Activated T-helper 1 cell treated with anti-CD3 and anti-CD28 coated beads, Interleukin-12 subunit alpha, Interleukin-12 subunit beta, Interleukin-2, Interleukin-4 antibody, amounts not matched to agents 30 ng/mL and 10 ng/mL and 1 ng/mL, durations not matched to agents 14 hours and 24 hours and 36 hours (primary cell): ENCODE measurements at regions not wholly inside any gene's neighbourhood (a gene's known extent, or its start where the extent isn't known, plus 50 kb on each side); places are given as distances from the start of the nearest gene placed in this dataset.

Experiments used
- DNase-seq: peaks from one replicate; pipeline ENCODE4 v3.0.0; 2021; ENCODE audit warnings: low spot score
- H3K27ac Mint-ChIP-seq: one replicate; pipeline ENCODE4 v1.8.0; 2021; ENCODE audit warnings: mild to moderate bottlenecking, mixed read lengths
- H3K27me3 Mint-ChIP-seq: one replicate; pipeline ENCODE4 v1.8.0; 2022; ENCODE audit warnings: mild to moderate bottlenecking, moderate library complexity, mixed read lengths; ENCODE audit not compliant: insufficient read depth
- H3K36me3 Mint-ChIP-seq: one replicate; pipeline ENCODE4 v1.8.0; 2021; ENCODE audit warnings: low read depth, mixed read lengths
- H3K4me1 Mint-ChIP-seq: one replicate; pipeline ENCODE4 v1.8.0; 2021; ENCODE audit warnings: low read depth, mixed read lengths
- H3K4me3 Mint-ChIP-seq: one replicate; pipeline ENCODE4 v1.8.0; 2021; ENCODE audit warnings: mild to moderate bottlenecking, moderate library complexity, mixed read lengths
- H3K9me3 Mint-ChIP-seq: one replicate; pipeline ENCODE4 v1.8.0; 2021; ENCODE audit warnings: mixed read lengths
- intact Hi-C: fragments of 100-400 bp; cut with micrococcal nuclease; formaldehyde crosslinking; loops from one replicate; pipeline ENCODE4 v1.15.1; 2024

DNA sequence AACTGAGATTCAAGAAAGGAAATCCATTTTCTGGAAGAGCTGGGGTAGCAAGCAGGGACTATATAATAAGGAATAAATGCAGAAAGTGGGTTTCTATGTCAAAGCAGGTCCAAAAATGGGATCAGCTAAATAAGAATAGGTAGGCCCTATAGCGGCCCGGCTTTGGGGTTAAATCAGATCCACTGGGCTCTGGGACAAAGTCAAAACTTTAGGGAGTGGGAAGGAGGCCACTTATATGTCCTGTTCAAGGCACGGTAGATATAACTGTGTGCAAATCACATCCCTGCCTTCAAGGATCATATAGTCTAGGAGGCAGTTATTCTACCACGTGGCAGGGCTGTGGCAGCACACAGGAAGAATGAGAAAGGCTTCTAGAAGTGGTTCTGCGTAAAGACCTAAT, 191.4 kb upstream of the CDYL start:
- no peak overlapping the region for H3K4me3 Mint-ChIP-seq
- H3K27ac Mint-ChIP-seq: no peak overlapping the region
- DNase-seq: no peak
- H3K36me3 Mint-ChIP-seq: no peaks in the 10 kb centered on the region
- intact Hi-C loops: no loop called here
- no peaks in the 10 kb centered on the region for H3K27me3 Mint-ChIP-seq
- no peaks in the 10 kb centered on the region for H3K4me1 Mint-ChIP-seq
- no peaks in the 10 kb centered on the region for H3K9me3 Mint-ChIP-seq

DNA sequence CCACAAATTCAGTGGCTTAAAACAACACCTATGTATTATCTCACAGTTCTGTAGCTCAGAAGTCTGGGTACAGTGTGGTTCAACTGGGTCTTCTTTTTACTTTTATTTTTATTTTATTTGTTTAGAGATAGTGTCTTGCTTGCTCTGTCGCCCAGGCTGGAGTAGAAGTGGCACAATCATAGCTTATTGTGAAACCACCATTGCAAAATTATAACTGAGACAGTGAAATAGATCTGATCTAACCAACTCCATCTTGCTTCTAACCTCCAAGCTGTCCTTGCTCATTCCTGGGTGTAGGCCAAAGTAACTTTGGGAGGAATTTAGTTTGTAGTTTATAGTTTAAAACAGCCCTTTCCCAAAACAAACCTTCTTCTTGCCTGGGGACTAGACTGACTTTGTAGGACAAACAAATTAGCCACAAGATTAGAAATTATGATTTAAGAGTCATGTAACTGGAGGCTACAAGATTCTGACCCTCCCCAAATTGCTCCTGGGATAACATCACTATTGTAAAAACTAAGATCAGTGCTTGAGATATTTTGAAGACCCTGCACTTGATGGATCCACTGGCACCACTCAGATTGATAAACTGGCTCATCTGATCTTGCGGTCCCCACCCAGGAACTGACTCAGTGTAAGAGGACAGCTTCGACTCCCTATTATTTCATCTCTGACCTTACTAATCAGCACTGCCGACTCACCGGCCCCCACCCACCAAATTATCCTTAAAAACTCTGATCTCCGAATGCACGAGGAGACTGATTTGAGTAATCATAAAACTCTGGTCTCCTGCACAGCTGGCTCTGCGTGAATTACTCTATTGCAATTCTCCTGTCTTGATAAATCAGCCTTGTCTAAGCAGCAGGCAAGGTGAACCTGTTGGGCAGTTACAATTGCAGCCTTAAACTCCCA, 193.4 kb upstream of the CDYL start:
- Mint-ChIP-seq H3K4me3 (no peak overlapping the region), H3K9me3 (no peaks in the 10 kb centered on the region), H3K27me3 (no peaks in the 10 kb centered on the region), H3K27ac (no peak overlapping the region), H3K4me1 (no peaks in the 10 kb centered on the region), H3K36me3 (no peaks in the 10 kb centered on the region)
- intact Hi-C loops: no loop called here
- DNase-seq: no peak

DNA sequence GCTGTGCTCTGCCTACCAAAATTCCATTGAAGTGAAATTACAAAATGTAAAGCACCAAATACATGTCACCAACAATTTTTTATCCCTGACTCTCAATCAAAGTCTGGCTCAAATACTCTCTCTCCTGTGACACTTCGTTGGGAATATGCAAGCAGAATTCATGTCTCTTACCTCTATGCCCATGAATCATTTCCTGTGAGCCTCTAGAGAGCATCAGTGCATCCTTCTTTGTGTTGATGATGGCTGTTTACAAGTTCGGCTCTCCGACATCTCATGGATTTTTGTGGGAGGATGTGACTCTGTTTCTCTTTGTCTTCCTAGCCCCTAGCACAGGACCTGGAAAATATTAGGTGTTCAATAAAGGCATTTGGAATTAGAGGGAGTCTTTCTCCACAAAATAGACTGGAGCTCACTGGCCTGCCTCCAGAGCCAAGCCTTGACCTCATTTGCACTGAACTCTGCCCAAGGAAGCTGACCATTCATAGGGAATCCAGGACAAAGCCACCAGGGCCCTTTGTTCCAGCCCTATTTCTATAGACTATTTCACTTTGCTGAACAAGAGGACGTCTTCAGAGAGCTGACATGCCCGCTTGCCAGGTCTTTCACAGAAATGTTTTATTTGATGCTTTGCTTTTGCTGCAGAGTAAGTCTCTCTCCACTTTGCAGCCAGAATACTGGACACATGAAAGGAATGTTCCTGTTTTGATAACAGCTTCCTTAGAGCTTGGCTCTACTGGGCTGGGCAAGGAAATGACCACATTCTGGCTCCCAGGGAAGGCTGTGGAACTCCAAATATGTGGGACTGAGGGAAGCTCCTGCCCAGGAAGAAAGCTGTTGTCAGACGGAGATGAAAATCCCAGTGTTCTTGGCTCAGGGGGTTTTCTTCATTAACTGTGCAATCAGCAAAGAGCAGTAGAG, 194.5 kb upstream of the CDYL start:
- H3K36me3 Mint-ChIP-seq: no peaks in the 10 kb centered on the region
- no peak overlapping the region for H3K4me3 Mint-ChIP-seq
- H3K9me3 Mint-ChIP-seq: no peaks in the 10 kb centered on the region
- H3K27me3 Mint-ChIP-seq: no peaks in the 10 kb centered on the region
- DNase-seq: no peak
- no peak overlapping the region for H3K27ac Mint-ChIP-seq
- H3K4me1 Mint-ChIP-seq: no peaks in the 10 kb centered on the region
- intact Hi-C loops: no loop called here

DNA sequence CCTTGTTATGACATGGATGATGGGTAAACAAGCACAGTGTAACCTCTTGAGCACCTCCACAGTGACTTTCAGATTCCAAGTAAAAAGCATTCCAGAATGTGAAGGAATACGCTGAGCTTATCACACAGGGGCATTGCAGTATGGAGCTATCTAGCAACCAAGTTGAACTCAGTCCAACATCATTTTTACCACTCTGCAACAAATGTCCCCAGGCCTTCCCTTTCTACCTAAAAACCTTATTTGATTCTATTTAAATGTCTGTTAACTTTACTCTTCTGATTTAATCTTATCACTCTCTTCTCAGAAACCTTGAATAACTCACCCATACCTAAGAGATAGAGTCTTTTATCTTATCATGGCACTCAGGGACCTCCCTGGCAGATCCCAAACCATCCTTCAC, 195.8 kb upstream of the CDYL start:
- no peaks in the 10 kb centered on the region for H3K9me3 Mint-ChIP-seq
- H3K27ac Mint-ChIP-seq: no peak overlapping the region
- no peaks in the 10 kb centered on the region for H3K27me3 Mint-ChIP-seq
- intact Hi-C loops: no loop called here
- H3K36me3 Mint-ChIP-seq: no peaks in the 10 kb centered on the region
- H3K4me3 Mint-ChIP-seq: no peak overlapping the region
- no peaks in the 10 kb centered on the region for H3K4me1 Mint-ChIP-seq
- no peak for DNase-seq

DNA sequence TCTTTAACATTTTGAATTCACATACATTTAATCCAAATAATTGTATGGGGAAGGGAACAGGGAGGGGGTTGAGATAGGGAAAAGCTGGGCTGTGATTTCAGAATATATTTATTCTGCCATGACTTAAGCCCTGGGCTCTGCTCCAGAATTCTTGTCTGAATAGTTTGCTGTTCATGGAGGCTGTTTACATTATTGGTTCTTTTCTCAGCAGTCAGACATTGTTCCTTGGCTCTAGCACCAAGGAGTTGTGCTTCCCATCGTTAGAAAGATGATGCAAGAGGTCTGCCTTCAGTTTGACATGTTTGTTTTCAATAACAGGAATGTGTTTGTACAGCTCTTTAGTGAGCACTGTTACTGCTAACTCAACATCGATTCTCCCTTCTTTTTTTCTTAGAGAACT, 198.8 kb upstream of the CDYL start:
- H3K4me3 Mint-ChIP-seq: no peak overlapping the region
- H3K9me3 Mint-ChIP-seq: peaks cover 6% of the 10 kb centered on the region
- no peaks in the 10 kb centered on the region for H3K36me3 Mint-ChIP-seq
- H3K4me1 Mint-ChIP-seq: no peaks in the 10 kb centered on the region
- no peaks in the 10 kb centered on the region for H3K27me3 Mint-ChIP-seq
- intact Hi-C loops: no loop called here
- no peak for DNase-seq
- no peak overlapping the region for H3K27ac Mint-ChIP-seq

DNA sequence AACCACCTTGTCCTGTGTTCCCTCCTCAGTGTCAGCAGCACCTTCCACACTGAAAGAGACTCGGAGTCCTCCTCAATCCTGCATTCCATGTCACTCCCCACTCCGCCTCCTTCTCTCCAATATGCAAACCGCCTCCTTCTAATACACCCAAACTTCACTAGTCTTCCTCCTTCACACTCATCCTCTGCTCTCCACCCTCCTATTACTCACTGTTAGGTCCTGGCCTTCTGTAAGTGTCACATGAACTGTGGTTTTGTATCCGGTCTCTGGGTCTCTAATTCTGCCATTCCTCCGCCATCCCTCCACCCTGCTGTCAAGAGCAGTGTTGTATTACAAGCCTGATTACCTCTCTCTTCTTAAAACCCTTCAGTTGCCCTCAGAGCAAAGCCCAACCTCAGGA, 200.5 kb upstream of the CDYL start:
- Mint-ChIP-seq H3K9me3 (peaks cover 17% of the 10 kb centered on the region), H3K36me3 (no peaks in the 10 kb centered on the region), H3K27me3 (no peaks in the 10 kb centered on the region), H3K4me3 (no peak overlapping the region), H3K4me1 (no peaks in the 10 kb centered on the region), H3K27ac (no peak overlapping the region)
- intact Hi-C loops: no loop called here
- no peak for DNase-seq

DNA sequence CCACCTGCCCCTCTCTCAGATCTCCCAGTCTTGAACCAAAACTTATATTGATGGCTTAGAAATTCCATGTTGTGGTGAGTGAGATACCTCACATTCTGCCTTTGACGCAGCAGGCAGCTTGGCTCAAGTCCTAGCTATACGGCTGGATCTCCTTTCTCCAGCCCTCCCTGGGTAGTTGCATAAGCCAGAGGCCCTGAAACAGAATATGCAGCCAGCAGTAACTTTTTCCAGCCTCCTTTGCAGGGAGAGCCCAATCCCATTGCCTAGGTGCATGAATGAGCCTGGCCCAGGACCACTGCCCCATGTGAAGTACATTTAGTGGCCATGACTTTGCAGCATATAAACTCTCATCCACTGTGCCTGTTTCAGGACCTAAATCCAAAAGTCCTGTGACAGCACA, 202.2 kb upstream of the CDYL start:
- no peaks in the 10 kb centered on the region for H3K4me1 Mint-ChIP-seq
- H3K9me3 Mint-ChIP-seq: peaks cover 20% of the 10 kb centered on the region
- H3K36me3 Mint-ChIP-seq: no peaks in the 10 kb centered on the region
- no peaks in the 10 kb centered on the region for H3K27me3 Mint-ChIP-seq
- DNase-seq: no peak
- intact Hi-C loops: no loop called here
- H3K4me3 Mint-ChIP-seq: no peak overlapping the region
- no peak overlapping the region for H3K27ac Mint-ChIP-seq

DNA sequence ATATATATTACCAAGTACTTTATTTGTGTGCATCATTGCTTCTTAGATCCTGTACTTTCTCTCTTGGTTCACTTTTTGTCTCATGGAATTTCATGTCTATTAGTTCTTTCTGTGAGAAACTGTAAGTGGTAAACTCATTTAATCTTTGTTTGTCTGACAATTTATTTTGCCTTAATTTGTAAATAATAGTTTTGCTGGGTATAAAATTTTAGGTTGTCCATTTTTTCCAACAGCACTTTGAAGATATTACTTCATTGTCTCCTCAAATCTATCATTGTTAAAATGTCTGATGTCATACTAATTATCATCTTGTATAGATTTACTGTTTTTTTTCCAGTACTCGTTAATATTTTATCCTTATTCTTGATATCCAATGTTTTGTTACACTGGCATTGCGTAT, 205.2 kb upstream of the CDYL start:
- no peaks in the 10 kb centered on the region for H3K4me1 Mint-ChIP-seq
- H3K4me3 Mint-ChIP-seq: no peak overlapping the region
- intact Hi-C loops: no loop called here
- H3K27ac Mint-ChIP-seq: no peak overlapping the region
- peaks cover 2% of the 10 kb centered on the region for H3K27me3 Mint-ChIP-seq
- no peaks in the 10 kb centered on the region for H3K36me3 Mint-ChIP-seq
- no peak for DNase-seq
- peaks cover 20% of the 10 kb centered on the region for H3K9me3 Mint-ChIP-seq

DNA sequence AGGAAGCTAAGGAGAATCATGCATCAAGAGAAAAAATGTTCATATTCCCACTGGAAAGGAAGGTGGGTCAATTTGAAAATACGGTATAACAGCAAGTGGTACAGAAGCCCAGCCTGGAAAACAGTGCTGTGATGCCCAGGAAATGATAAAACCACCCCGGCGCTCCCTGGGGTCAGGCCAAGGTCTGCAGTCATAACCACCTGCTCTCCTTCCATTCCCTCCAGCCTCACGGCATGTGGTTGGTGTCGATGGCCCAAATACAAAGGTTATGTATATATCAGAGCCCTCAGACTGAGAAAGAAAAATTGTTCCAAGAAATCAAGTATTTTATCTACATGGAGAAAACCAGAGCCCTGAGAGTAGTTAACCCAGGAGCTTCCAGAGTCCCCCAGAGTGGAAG, 208.1 kb upstream of the CDYL start:
- no peaks in the 10 kb centered on the region for H3K36me3 Mint-ChIP-seq
- DNase-seq: no peak
- H3K4me3 Mint-ChIP-seq: no peak overlapping the region
- no peak overlapping the region for H3K27ac Mint-ChIP-seq
- intact Hi-C loops: no loop called here
- peaks cover 2% of the 10 kb centered on the region for H3K27me3 Mint-ChIP-seq
- peaks cover 14% of the 10 kb centered on the region for H3K9me3 Mint-ChIP-seq
- H3K4me1 Mint-ChIP-seq: no peaks in the 10 kb centered on the region

DNA sequence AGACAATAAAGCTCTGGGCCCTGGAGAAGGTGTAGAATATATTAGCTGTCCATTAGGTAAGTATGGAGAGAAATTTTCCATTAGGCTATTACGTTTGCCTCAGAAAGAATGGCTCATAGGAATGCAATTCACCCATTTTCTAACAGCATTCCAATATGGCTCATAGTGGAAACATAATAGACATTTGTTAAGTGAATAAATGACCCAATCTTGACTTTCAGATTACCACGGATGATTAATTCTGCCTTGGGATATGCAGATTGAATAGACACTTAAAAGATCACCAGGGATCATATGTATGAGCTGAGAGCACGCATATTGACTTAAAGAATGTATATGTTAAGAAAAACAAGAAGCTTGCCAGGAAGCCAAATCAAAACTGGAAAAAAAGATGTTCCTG, 209.1 kb upstream of the CDYL start:
- intact Hi-C loops: no loop called here
- peaks cover 14% of the 10 kb centered on the region for H3K9me3 Mint-ChIP-seq
- DNase-seq: no peak
- H3K27ac Mint-ChIP-seq: no peak overlapping the region
- peaks cover 2% of the 10 kb centered on the region for H3K27me3 Mint-ChIP-seq
- no peaks in the 10 kb centered on the region for H3K4me1 Mint-ChIP-seq
- no peaks in the 10 kb centered on the region for H3K36me3 Mint-ChIP-seq
- no peak overlapping the region for H3K4me3 Mint-ChIP-seq

DNA sequence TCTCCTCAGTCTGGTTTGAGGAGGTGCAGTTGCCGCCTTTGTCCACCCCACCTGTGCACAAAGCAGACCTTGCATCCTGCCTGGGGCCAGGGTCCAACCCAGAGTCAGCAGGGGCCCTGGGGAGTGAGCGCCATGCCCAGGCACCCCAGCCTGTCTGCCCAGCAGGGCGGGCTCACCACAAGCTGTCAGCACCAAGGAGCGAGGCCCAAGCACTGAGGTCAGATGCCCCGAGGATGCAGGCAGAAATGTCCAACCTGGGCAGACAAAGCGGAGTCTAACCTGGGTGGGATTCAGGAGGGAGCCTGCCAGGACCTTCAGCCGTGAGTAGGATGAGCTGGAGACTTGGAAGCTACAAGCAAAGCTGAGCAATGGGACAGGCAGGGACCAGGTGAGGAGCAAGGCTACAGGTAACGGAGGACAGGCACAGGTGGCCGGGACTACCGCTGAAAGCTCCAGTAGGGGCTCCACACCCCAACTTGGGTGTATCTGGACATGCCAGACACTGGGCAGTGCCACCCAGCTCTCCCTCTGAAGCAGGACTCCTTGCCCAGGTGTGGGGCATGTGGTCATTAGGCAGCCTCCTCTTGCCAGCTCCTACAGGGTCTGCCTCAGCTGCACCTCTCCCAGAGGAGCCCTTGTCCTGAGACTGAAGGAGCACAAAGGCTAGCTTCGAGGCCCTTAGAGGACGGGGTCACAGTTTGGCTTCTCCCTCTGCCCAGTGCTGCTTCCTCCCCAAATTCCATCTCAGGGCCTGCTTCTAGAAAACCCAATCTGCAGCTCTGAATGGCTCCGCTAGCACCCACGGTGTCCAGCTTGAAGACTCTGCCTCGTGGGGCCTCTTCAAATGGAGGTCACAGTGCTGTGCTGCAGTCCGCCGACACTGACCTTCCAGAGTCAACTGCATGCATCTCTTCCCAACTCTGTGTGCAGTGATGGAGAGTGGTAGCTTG, 210.6 kb upstream of the CDYL start:
- DNase-seq: no peak
- H3K4me1 Mint-ChIP-seq: no peaks in the 10 kb centered on the region
- H3K4me3 Mint-ChIP-seq: no peak overlapping the region
- H3K27me3 Mint-ChIP-seq: peaks cover 2% of the 10 kb centered on the region
- H3K9me3 Mint-ChIP-seq: peaks cover 2% of the 10 kb centered on the region
- no peaks in the 10 kb centered on the region for H3K36me3 Mint-ChIP-seq
- no peak overlapping the region for H3K27ac Mint-ChIP-seq
- intact Hi-C loops: no loop called here

DNA sequence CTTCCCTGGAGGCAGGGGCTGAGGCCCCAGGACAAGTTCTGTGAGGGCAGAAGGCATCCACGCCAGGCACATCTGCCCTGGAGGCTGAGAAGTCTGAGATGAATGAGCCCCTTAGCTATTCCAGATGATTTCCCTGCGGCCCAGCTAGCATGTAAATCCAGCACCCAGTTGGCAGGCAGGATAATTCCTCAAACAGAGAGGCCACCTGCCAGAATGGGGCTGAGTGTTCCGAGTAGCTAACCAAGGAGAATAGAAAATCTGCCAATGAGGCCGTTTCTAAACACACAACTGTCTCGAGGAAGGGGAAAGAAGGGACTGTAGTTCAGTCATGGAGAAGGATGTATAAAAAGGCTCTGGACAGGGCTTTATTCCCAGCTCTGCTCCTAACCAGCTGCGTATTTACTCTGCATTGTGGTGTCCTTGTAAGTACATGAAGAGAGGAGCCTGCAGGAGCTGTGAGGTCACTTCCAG, 211.4 kb upstream of the CDYL start:
- Mint-ChIP-seq H3K27me3 (peaks cover 2% of the 10 kb centered on the region), H3K9me3 (no peaks in the 10 kb centered on the region), H3K4me1 (no peaks in the 10 kb centered on the region), H3K4me3 (no peak overlapping the region), H3K36me3 (no peaks in the 10 kb centered on the region), H3K27ac (no peak overlapping the region)
- intact Hi-C loops: no loop called here
- no peak for DNase-seq
